DOHH2 (cell line): ENCODE measurements at regions not wholly inside any gene's neighbourhood (a gene's known extent, or its start where the extent isn't known, plus 50 kb on each side); places are given as distances from the start of the nearest gene placed in this dataset.

Experiments used
- H3F3A ChIP-seq: fragments of 200-600 bp; sonication (generic), shearing (Covaris generic); 2 replicates; pipeline ENCODE4 v1.6.0; 2016; ENCODE audit warnings: antibody characterized with exemption, mild to moderate bottlenecking; ENCODE audit not compliant: control insufficient read depth, insufficient read depth
- H3K27ac ChIP-seq: fragments of 200-600 bp; sonication (generic); 2 replicates; pipeline ENCODE4 v1.5.1; 2014; ENCODE audit warnings: low read depth, mild to moderate bottlenecking, low read length, moderate library complexity
- H3K27me3 ChIP-seq: fragments of 200-600 bp; sonication (generic); 2 replicates; pipeline ENCODE4 v1.6.1; 2014; ENCODE audit warnings: mild to moderate bottlenecking, low read length, mixed read lengths; ENCODE audit not compliant: control insufficient read depth
- H3K36me3 ChIP-seq: fragments of 200-600 bp; sonication (generic); 2 replicates; pipeline ENCODE4 v1.6.1; 2014; ENCODE audit warnings: mild to moderate bottlenecking, low read length, moderate library complexity, mixed read lengths; ENCODE audit not compliant: control insufficient read depth
- H3K4me1 ChIP-seq: fragments of 200-600 bp; sonication (generic); 2 replicates; pipeline ENCODE4 v1.6.1; 2014; ENCODE audit warnings: mild to moderate bottlenecking, low read length, mixed read lengths; ENCODE audit not compliant: control insufficient read depth
- H3K4me2 ChIP-seq: fragments of 200-600 bp; sonication (generic); 2 replicates; pipeline ENCODE4 v1.6.0; 2014; ENCODE audit warnings: mild to moderate bottlenecking, low read length, moderate library complexity
- H3K4me3 ChIP-seq: fragments of 200-600 bp; sonication (generic); 2 replicates; pipeline ENCODE4 v1.5.1; 2014; ENCODE audit warnings: mild to moderate bottlenecking, low read length, mixed read lengths
- H3K79me2 ChIP-seq: fragments of 200-600 bp; sonication (generic); 2 replicates; pipeline ENCODE4 v1.6.1; 2014; ENCODE audit warnings: mild to moderate bottlenecking, low read length, mixed read lengths; ENCODE audit not compliant: control insufficient read depth
- H3K9me2 ChIP-seq: fragments of 200-600 bp; sonication (generic); replicated peaks from 2 replicates; pipeline ENCODE4 v1.6.1; 2014; ENCODE audit warnings: mild to moderate bottlenecking, low read length, mixed read lengths; ENCODE audit not compliant: control insufficient read depth
- H3K9me3 ChIP-seq: fragments of 200-600 bp; sonication (generic); 2 replicates; pipeline ENCODE4 v1.6.1; 2014; ENCODE audit warnings: antibody characterized with exemption, low read length, mixed read lengths; ENCODE audit not compliant: control insufficient read depth, insufficient read depth
- H4K20me1 ChIP-seq: fragments of 200-600 bp; sonication (generic); 2 replicates; pipeline ENCODE4 v1.6.0; 2014; ENCODE audit warnings: low read depth, mild to moderate bottlenecking, antibody characterized with exemption, low read length, moderate library complexity; ENCODE audit not compliant: control insufficient read depth, insufficient read depth
- CTCF ChIP-seq: fragments of 200-600 bp; sonication (generic); IDR thresholded peaks from one replicate; pipeline ENCODE4 v1.5.1; 2014; ENCODE audit warnings: antibody characterized with exemption, mild to moderate bottlenecking, low read depth, low read length; ENCODE audit not compliant: poor library complexity, severe bottlenecking
- EZH2phosphoT487 ChIP-seq: fragments of 200-600 bp; sonication (generic); IDR thresholded peaks from 2 replicates; pipeline ENCODE4 v1.6.1; 2017; ENCODE audit warnings: borderline replicate concordance, mild to moderate bottlenecking, antibody characterized with exemption, low read length, moderate library complexity, mixed read lengths

GRCh38 chr3:59210260-59210659, 160.4 kb upstream of the CFAP20DC start:
- no peak overlapping the region for H3K4me3 ChIP-seq
- H3K4me2 ChIP-seq = no peak overlapping the region
- no peak for TF ChIP-seq CTCF
- no peak for TF ChIP-seq EZH2phosphoT487
- peaks cover 39% of the 10 kb centered on the region for H3K4me1 ChIP-seq
- no peak overlapping the region for H3K27ac ChIP-seq
- no peaks in the 10 kb centered on the region for H3K27me3 ChIP-seq
- H3K36me3 ChIP-seq = no peaks in the 10 kb centered on the region
- no peaks in the 10 kb centered on the region for H3F3A ChIP-seq
- no peaks in the 10 kb centered on the region for H3K9me3 ChIP-seq
- H3K79me2 ChIP-seq = no peaks in the 10 kb centered on the region
- H4K20me1 ChIP-seq = no peaks in the 10 kb centered on the region
- H3K9me2 ChIP-seq = no peaks in the 10 kb centered on the region

- H3F3A ChIP-seq = no peaks in the 10 kb centered on the region
- no peaks in the 10 kb centered on the region for H3K36me3 ChIP-seq
- no peaks in the 10 kb centered on the region for H3K4me1 ChIP-seq
- H3K79me2 ChIP-seq = no peaks in the 10 kb centered on the region
- no peaks in the 10 kb centered on the region for H4K20me1 ChIP-seq
- no peak overlapping the region for H3K27ac ChIP-seq
- H3K4me3 ChIP-seq = no peak overlapping the region
- no peaks in the 10 kb centered on the region for H3K9me2 ChIP-seq
- H3K4me2 ChIP-seq = no peak overlapping the region
- no peaks in the 10 kb centered on the region for H3K9me3 ChIP-seq
- TF ChIP-seq EZH2phosphoT487 (no peak), CTCF (no peak)
- H3K27me3 ChIP-seq = no peaks in the 10 kb centered on the region
These were observed 142.6 kb upstream of the CFAP20DC start for GRCh38 chr3:59192473-59192872.

- Histone ChIP-seq H3K79me2 (no peaks in the 10 kb centered on the region), H3K9me3 (no peaks in the 10 kb centered on the region), H3K9me2 (no peaks in the 10 kb centered on the region), H3K4me3 (no peak overlapping the region), H3K4me2 (no peak overlapping the region), H3K27ac (no peak overlapping the region), H3K36me3 (no peaks in the 10 kb centered on the region), H3K27me3 (no peaks in the 10 kb centered on the region), H3F3A (no peaks in the 10 kb centered on the region), H4K20me1 (no peaks in the 10 kb centered on the region), H3K4me1 (no peaks in the 10 kb centered on the region)
- TF ChIP-seq CTCF (no peak), EZH2phosphoT487 (no peak)
These were observed 141.8 kb upstream of the CFAP20DC start for GRCh38 chr3:59191651-59192050.

- Histone ChIP-seq H3K27me3 (no peaks in the 10 kb centered on the region), H3K9me2 (no peaks in the 10 kb centered on the region), H4K20me1 (no peaks in the 10 kb centered on the region), H3K4me3 (no peak overlapping the region), H3K4me2 (no peak overlapping the region), H3K9me3 (no peaks in the 10 kb centered on the region), H3F3A (no peaks in the 10 kb centered on the region), H3K4me1 (no peaks in the 10 kb centered on the region), H3K79me2 (no peaks in the 10 kb centered on the region), H3K27ac (no peak overlapping the region), H3K36me3 (no peaks in the 10 kb centered on the region)
- TF ChIP-seq CTCF (no peak), EZH2phosphoT487 (no peak)
These were observed 140.1 kb upstream of the CFAP20DC start for GRCh38 chr3:59189939-59190338.
